NCI-H2107 treated with DMSO at 0.1 percent for 48 hours (cell line): ENCODE measurements at regions not wholly inside any gene's neighbourhood (a gene's known extent, or its start where the extent isn't known, plus 50 kb on each side); places are given as distances from the start of the nearest gene placed in this dataset.
A peak's percentile ranks its signal among the peaks of the same experiment; 100 is the strongest.

Source experiments
- DNase-seq: peaks from one replicate; lab custom pipeline; 2025; ENCODE audit not compliant: unreplicated experiment; lab: John Stamatoyannopoulos, UW

DNA sequence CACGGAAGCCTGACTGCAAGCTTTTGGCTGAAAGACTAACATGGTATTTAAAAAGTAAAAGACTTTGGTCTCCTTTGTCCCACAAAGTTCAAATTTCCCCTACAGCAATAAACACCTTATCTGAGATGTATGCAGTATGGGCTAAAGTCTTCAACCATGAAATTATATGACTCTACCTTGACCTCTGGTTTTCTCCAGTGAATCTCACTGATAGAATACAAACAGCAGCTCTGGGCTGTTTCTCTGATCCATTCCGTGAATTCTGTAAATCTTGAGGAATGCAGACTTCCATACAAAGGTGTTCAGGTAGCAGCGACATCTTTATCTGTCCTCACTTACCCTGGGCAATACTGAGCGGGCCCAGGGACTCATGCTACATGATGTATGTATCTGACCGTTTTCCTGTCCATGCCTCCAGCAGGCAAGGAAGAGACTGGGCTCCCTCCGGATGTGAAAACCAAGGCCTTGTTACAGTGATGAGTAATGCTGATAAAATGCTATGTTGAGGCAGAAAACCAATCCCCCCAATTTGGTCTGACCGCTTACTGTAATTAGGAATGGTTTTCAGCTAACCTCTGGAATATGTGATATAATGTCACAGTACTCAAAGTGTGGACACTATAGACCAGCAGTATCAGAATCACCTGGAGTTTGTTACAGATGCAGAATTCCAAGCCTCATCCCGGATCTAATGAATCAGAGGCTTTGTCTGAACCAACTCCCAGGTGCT, 589.8 kb downstream of the HS3ST4 start:
- DNase-seq = no peak

DNA sequence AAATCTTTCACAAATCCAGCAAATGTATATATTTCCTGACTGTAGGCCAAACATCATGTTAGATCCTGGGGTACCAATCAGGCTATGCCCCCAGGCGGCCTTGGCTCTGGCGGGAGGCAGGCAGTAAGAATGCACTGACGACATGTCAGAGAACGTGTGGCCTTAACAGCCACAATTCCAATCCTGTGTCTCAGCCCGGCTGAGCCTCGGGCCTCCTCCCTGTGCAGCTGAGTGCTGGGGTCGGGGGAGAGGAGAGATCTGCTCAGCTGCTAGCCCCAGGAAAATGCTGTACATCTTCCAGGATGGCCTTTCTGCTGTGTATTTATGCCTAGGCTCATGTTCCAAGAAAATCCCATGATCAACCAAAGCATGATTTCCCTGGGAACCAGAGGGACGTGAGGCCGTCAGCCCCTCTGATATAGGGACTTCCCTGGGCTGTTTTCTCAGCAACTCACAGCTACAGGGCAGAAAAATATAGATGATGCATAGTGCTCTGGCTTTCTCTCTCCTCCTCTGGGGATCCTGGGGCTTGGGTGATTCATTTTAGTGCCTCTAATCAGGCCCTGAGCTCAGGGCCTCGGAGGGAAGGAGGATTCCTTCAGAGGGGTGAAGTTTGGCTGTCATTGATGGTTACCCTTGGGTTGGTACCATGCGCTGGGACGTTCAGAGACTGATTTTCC, 604.0 kb downstream of the HS3ST4 start:
- DNase-seq = no peak

DNA sequence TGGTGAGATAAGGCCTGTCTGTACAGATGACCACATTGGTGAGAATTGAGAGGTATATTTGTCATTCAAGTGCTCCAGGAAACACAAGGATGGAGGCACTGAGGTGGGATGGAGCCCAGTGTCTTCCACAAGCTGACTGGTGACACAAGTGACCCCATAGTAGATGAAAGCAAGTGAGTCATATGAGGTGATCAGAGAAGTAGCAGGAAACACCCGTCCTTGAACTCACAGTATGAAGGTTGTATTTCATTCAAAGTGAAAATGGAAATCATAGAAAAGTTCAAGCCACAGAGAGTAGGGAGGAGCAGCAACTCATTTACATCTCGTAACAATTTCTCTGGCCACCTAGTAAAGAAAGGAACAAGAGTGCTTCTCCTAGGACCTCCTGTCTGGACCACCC, 609.8 kb downstream of the HS3ST4 start:
- no peak for DNase-seq

DNA sequence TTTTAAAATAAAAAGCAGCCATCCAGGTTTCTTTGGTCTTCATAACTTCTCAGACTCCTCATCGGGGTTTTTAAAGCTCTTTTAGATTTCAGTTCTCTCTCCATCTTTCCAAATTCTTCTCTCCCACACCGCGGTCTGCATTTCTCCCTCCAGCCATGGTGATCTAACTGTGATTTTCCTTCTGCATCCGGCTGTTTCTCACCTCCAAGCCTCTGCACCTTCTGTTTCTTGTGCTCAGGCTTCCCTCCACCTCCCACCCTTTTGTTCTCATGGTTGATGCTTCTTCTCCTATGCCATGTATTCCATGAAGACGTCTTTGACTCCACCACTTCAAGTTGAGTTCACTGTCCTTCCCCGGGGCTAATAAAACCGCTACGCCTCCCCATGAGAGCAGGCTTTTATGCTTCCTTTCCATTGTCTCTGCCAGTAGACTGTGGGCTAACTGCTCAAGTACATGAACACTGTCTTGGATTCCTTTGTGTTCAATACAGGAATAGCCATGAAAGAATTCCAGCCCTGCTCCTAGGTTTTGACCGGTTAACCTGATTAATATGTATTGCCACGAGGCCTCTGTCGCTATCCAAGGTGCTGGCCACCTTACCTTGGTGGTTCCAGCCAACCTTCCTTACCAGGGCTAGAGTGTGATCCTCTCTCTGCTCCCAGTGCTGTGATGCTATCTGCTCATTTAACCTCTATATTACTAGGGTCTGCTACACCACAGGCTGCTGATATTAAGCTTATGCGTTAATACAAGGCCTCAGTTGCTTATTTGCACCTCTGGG, 625.1 kb downstream of the HS3ST4 start:
- no peak for DNase-seq

DNA sequence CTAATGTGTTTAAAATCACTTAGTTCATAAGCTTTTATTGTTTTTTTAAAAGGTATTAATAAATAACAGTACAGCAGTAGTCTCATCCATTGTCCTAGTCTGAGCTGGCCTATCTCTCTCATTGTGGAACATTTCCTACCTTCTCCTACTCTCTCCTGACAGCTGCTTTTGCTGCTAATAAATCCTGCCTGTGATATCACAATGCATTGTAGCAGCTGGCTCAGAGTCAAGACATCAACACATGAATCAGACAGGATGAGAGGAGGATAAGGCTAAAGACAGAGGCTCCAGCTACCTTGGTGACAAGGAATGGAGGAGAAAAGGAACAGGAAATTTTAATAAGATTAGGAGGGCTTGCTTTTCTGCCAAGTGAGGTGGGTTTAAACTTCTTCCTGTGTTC, 626.1 kb downstream of the HS3ST4 start:
- DNase-seq = peak; percentile 13

DNA sequence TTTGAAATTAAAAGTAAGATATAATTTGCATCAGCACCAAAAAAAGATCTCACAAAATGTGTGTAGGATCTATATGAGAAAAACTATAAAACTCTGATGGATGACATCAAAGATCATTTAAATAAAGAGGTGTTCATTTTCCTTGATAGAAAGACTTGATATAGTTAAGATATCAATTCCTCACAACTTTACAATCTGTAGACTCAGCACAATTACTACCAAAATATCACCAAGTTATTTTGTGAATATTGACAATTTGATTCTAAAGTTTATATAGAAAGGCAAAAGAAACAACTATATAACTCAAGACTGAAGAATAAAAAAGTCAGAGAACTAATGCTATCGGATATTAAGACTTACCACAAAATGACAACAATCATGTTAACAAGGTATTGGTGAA, 638.9 kb downstream of the HS3ST4 start:
- no peak for DNase-seq

DNA sequence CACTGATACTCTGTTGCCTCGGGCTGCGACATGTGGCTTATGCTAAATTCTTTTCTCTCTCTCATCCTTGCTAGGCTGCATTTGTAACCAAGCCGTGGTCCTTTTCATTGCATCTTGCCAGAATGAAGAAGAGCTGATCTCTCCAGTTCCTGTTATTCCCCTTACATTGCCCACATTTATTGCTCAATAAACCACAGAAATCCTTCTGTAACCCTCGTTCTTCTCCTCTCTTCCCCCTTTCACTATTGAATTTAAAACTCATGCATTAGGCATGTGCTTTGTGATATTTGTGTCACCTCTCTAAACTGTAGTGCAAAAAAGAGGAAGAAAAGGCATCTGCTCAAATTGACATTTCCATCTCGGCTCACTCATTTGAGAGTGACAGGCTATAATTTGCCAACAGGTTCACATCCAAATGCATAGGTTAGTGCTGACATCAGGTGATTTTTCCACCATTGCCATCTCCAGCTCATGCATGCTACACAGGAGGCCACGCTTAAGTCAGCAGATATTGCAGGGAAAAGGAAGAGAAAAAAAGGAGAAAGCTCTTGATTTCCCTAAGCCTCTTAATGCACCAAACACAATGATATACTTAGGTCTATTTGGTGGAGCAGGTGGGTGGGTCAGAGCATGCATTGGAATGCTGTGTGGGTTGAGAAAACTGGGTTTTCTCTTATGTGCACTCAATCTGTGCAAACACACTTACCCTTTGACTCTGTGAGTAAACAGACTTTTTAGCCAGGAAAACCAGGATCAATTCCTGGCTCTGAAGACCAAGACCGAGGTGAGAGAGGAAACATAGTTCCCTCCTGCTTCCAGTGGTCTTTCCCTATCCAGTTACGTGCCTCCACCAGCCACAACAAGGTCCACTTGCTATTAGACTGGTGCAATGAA, 642.7 kb downstream of the HS3ST4 start:
- no peak for DNase-seq

DNA sequence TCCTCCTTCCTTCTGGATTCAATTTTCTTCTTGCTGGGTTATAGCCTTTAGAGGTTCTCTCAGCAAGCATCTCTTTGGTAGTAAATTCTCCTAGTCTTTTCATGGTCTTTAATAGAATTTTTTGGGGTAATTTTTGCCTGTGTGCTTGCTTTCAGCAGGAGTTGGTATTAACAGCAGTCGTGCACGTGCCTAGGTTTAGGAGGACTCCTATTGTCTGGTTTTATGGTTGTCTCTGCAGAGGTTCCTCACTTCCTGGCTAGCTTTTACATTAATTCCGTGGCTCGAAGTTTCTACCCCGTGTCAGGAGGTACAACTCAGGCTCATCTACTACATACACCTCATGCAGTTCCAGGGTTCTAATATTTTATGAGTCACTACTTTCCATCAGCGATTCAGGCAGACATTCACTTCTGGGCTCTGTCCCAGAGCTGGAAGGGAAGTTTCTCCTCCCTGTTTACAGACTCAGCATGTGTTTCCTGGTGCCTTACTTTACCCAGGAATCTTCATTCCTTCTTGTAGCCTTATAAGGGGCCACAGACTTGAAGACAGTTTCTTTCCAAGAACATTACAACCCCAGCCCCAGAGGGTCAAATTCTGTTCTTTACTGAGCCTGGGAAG, 643.6 kb downstream of the HS3ST4 start:
- DNase-seq = no peak

DNA sequence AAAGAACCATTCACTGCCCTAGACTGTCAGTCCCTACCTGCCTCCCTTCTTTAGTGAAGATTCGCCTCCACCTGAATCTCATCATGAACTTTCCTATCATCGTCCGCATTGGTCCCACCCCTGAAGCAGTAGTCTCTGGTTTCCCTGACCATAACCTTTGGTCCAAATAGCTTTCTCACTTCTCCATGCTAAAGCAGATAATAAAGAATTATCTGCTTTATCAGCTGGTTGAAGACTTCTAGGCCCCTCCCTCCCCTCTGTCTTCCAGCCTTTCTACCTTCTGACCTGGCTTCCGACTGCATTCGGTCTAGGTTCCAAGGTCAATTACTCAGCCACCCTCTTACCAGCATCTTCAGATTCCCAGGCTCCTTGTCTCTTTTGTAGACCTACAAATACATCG, 650.9 kb downstream of the HS3ST4 start:
- no peak for DNase-seq

DNA sequence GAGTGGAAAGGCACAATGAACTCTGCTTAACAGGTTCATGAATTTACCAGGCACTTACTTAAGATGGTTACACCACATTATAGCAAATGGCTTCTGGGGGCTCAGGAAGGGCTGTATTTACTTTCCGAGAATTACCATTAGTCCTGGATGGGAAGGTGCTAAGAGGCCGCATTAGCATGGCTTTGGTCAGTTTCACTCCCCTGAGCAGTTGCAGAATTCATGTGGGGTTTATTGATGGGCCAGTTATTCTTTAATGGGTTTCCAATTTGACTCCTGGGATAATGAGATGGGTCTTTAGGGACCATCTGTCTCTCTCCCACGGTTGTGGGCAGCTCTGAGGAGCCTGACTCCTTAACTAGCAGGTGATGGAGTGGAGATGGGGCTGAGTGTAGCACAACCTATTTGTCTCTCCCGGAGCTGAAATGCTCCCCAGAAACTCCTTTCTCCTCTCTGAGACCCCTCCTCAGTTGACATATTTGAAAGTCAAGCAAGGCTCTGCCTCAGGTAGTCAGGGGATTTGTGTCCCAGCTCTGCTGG, 652.5 kb downstream of the HS3ST4 start:
- no peak for DNase-seq

DNA sequence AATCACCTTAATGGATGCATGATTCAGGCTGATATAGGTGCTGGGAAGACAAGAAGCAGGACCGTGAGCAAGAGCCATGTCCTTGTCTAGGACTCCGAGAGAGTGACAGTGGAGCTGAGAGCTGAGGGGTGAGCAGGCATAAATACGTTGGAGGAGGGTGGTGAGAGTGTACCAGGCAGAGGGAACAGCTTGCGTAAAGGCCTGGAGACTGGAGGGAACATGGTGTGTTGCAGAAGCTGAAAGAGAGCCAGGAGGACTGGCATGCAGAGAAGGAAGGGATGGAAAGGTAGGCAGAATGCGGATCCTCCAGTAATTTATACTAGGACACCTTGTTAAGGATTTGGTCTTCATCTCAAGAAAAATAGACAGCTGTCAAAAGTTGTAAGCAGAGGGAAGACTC, 653.2 kb downstream of the HS3ST4 start:
- DNase-seq = no peak

DNA sequence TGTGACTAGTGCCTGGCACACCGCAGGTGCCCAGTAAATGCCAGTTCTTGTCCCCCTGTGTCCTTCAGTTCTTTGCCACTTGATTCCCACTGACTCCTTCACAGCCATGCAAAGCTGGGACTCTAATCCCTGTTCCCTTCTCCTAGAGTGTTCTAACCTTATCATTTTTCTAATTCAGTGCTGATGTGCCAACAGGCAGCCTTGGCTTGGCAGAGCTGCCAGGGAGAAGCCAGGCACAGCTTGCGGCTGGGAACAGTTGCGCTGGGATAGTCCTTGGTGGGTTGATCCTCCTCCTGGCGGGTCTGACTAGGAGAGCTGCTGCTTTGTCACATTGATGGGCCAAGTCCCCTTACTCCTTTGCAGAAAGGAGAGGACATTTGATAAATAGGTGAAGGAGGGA, 654.2 kb downstream of the HS3ST4 start:
- DNase-seq = no peak

DNA sequence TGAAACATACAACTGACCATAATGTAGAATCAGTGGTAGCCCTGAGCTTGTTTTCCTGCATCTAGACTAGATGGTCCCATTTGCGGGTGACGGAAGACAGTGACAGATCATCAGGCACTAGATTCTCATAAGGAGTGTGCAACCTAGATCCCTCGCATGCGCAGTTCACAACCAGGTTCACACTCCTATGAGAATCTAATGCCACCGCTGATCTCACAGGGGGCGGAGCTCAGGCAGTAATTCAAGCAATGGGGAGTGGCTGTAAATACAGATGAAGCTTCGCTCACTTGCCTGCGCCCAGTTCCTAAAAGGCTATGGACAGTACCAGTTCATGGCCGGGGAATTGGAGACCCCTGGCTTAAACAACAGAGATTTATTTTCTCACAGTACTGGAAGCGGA, 656.3 kb downstream of the HS3ST4 start:
- DNase-seq = no peak

DNA sequence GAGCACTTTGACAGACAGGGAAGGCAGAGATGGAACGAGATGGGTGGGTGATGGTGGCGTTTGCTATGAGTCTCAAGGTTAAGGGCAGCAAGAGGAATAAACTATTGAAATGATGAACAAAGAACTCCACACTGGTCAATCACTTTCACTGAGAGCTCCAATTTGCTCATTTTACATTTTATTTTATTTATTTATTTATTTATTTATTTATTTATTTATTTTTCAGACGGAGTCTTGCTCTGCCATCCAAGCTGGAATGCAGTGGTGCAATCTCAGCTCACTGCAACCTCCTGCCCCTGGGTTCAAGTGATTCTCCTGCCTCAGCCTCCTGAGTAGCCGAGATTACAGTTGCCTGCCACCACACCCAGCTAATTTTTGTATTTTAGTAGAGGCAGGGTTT, 669.1 kb downstream of the HS3ST4 start:
- no peak for DNase-seq

DNA sequence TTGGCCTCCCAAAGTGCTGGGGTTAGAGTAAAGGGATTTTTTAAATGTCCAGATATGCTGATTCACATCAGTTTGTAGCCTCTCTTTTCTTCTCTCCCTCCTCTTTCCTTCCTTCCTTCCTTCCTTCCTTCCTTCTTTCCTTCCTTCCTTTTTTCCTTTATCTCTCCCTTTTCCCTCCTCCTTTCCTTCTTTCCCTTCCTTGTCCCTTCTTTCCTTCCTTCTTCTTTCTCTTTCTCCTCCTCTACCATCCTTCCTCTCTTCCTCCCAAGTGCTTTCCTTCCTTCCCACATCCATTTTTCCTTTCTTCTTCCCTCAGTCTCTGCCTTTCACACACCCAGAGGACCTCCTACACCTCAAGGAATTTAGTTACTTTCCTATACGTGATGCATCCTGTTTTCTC, 671.8 kb downstream of the HS3ST4 start:
- no peak for DNase-seq

DNA sequence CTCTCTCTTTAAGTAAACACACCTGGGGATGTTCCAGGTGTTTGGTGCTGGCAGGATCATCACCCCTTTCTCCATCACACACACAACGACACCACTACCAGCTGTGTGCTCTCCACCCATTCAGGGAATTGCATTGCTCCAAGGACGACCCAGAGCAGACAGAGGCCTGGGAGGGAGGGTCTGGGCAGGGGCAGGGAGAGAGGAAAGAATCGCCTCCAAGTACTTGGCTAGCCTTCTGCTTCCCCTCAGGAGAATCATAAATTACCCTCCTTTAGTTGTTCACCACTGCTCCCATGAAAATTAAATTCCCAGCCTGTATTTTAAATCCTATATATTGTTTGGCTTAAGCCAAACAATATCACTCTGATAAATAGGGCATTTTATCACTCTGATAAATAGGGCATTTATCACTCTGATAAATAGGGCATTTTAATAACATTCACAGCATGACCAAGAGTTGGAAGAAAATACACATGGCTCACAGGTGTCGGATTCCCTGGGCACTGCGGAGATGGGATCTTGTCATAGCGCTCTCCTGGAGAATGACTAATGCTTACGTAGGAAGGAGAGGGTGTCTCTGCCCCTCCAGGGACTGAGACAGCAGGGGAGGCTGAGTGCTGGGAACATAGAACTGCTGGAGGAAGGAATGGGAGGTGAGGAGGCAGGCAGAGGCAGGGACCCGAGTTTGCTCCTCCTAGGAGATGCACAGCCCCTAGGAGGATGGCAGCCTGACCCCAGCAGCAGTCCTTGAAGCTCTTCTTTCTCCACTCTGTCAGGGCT, 673.6 kb downstream of the HS3ST4 start:
- DNase-seq = peak; percentile 13

DNA sequence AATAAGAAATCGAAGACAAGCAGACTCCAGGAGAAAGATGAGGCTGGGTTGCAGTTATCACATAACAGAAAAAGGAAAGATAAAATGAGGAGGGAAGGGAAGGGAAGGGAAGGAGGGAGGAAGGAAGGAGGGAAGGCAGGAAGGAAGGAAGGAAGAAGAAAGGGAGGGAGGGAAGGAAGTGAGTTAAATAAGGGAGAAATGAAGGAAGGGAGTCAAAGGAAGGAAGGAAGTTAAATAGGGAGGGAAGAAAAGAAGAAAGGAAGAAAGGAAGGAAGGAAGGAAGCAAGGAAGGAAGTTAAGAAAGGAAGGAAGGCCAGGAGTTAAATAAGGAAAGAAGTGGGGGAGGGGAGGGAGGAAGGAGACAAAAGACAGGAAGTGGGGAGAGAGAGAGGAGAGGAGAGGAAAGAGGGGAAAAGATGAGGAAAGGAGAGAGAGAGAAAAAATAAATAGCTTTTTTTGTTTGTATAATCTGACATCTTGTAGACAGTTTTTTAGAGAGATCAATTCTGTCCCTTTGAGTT, 679.6 kb downstream of the HS3ST4 start:
- no peak for DNase-seq

DNA sequence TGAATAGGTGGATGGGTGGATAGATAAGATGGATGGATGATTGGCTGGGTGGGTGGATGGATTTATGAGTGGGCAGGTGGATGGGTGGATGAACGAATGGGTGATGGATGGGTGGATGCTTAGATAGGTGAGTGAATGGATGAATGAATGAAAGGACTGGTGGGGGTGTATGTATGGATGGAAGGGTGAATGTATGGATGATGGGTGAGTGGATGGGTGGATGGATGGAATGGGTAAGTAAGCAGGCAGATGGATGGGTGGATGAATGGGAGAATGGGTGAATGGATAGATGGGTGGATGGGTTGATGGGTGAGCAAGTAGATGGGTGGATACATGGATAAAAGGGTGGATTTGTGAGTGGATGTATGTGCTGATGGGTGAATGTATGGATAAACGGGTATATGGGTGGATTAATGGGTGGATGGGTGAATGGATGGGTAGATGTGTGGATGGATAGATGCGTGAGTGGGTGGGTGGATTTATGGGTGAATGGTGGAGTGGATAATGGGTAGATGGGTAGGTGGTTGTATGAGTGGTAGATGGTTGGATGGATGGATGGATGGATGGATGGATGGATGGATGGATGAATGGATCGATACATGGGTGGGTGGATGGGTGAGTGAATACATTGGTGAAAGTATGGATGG, 682.6 kb downstream of the HS3ST4 start:
- DNase-seq = no peak

DNA sequence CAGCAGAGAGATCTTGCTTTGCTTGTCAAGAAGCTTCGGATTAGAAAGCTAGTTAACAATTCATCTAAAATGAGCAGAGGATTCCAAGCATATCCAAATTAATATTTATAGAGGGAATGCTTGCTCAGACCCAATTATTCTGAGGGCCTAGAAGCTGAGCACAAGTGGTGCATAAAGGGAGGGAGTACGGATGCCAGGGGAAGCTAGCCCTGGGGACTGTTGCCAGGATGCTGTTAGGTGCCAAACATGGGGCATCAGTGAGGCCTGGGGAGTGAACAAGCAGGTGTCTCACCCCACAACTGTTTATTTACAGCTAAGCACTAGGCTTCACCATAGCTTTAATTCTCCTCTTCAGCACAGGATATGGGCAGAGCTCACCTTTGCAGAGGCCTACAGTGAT, 684.1 kb upstream of the C16orf82 start:
- DNase-seq = no peak
